Tibial nerve (tissue), 4 donors: ENCODE measurements at regions not wholly inside any gene's neighbourhood (a gene's known extent, or its start where the extent isn't known, plus 50 kb on each side); places are given as distances from the start of the nearest gene placed in this dataset.

Experiments
- CTCF ChIP-seq, 5 experiments: fragments of 200-600 bp in 3 of 5; fragments of 450-650 bp in 2 of 5; sonication (generic) in 3 of 5; IDR thresholded peaks; one replicate each; pipeline ENCODE4 v1.5.1; 2016 to 2019; ENCODE audit warnings: antibody characterized with exemption in 5 of 5, mild to moderate bottlenecking in 3 of 5, moderate library complexity in 2 of 5
- EP300 ChIP-seq, 2 donors: sonication (generic); formaldehyde crosslinking; IDR thresholded peaks; one replicate each; pipeline ENCODE4 v1.6.1; 2017; ENCODE audit warnings: antibody characterized with exemption in 2 of 2, mild to moderate bottlenecking in 1 of 2

- TF ChIP-seq CTCF (IDR thresholded peaks at IDR 0.05) (no peak), EP300 (IDR thresholded peaks at IDR 0.05) (no peak)
Measured at GRCh38 chr6:156575361-156575760, 201.8 kb upstream of the ARID1B start.
